ENCODE measurements at regions not wholly inside any gene's neighbourhood (a gene's known extent, or its start where the extent isn't known, plus 50 kb on each side); places are given as distances from the start of the nearest gene placed in this dataset.
A peak's percentile ranks its signal among the peaks of the same experiment; 100 is the strongest.

GRCh38 chr3:132788301-132788671 lies 66.1 kb upstream of the NPHP3 start:
- no peak for TF ChIP-seq EZH2 (IDR thresholded peaks at IDR 0.05; ENCODE audit: low read length, unreplicated experiment)
- no peak for TF ChIP-seq CTCF (conservative IDR thresholded peaks at IDR 0.05; ENCODE audit: low read depth, low read length)
- no peak for TF ChIP-seq EZH2phosphoT487 (IDR thresholded peaks at IDR 0.05; ENCODE audit: borderline replicate concordance, low read length)
- ATAC-seq = no peak
- peaks cover 19% of the 10 kb centered on the region; the same call in 1 of the 2 replicates for H3K27me3 ChIP-seq (ENCODE audit: low read length)
- H3K27ac ChIP-seq (ENCODE audit: low read length) = no peak overlapping the region
- H3K4me2 ChIP-seq (ENCODE audit: low read length) = no peak overlapping the region
- no TSS peak for BruUV-seq (replicated peaks)
- H3K4me3 ChIP-seq (ENCODE audit: low read length) = no peak overlapping the region
- H3K9me3 ChIP-seq (ENCODE audit: low read length) = no peaks in the 10 kb centered on the region
- no peaks in the 10 kb centered on the region for H3F3A ChIP-seq (ENCODE audit: low read length, unreplicated experiment)
- no peaks in the 10 kb centered on the region for H4K20me1 ChIP-seq (ENCODE audit: low read length)
- ChIA-PET POLR2A (ENCODE audit: unreplicated experiment) (no interaction called here), CTCF (no interaction called here)
- no peak overlapping the region for H3K9ac ChIP-seq (ENCODE audit: low read length)
- no peaks in the 10 kb centered on the region for H3K79me2 ChIP-seq (ENCODE audit: low read length)
- no peaks in the 10 kb centered on the region for H3K4me1 ChIP-seq (ENCODE audit: insufficient read depth, low read length)
- H3K9me2 ChIP-seq (replicated peaks; ENCODE audit: low read length) = no peaks in the 10 kb centered on the region
- no peak overlapping the region for H2AFZ ChIP-seq (ENCODE audit: low read length)
- no peaks in the 10 kb centered on the region for H3K36me3 ChIP-seq (ENCODE audit: low read depth, low read length)
- peak; percentile 4 for DNase-seq
- intact Hi-C loops (cut with micrococcal nuclease) = no loop called here

GRCh38 chr3:132787616-132788300 lies 65.5 kb upstream of the NPHP3 start:
- intact Hi-C loops (cut with micrococcal nuclease) = no loop called here
- Histone ChIP-seq H3K9ac (ENCODE audit: low read length) (no peak overlapping the region), H3K9me3 (ENCODE audit: low read length) (no peaks in the 10 kb centered on the region), H3K27me3 (ENCODE audit: low read length) (peaks cover 24% of the 10 kb centered on the region; the same call in 1 of the 2 replicates), H2AFZ (ENCODE audit: low read length) (no peak overlapping the region), H3F3A (ENCODE audit: low read length, unreplicated experiment) (no peaks in the 10 kb centered on the region), H3K4me1 (ENCODE audit: insufficient read depth, low read length) (no peaks in the 10 kb centered on the region), H3K4me3 (ENCODE audit: low read length) (no peak overlapping the region), H3K9me2 (replicated peaks; ENCODE audit: low read length) (no peaks in the 10 kb centered on the region), H3K79me2 (ENCODE audit: low read length) (no peaks in the 10 kb centered on the region), H3K27ac (ENCODE audit: low read length) (no peak overlapping the region), H3K4me2 (ENCODE audit: low read length) (no peak overlapping the region), H4K20me1 (ENCODE audit: low read length) (no peaks in the 10 kb centered on the region), H3K36me3 (ENCODE audit: low read depth, low read length) (no peaks in the 10 kb centered on the region)
- no peak for DNase-seq
- ATAC-seq = no peak
- TF ChIP-seq EZH2phosphoT487 (IDR thresholded peaks at IDR 0.05; ENCODE audit: borderline replicate concordance, low read length) (no peak), EZH2 (IDR thresholded peaks at IDR 0.05; ENCODE audit: low read length, unreplicated experiment) (no peak), CTCF (conservative IDR thresholded peaks at IDR 0.05; ENCODE audit: low read depth, low read length) (no peak)
- CTCF ChIA-PET = no interaction called here
- POLR2A ChIA-PET (ENCODE audit: unreplicated experiment) = no interaction called here
- no TSS peak for BruUV-seq (replicated peaks)

DNA sequence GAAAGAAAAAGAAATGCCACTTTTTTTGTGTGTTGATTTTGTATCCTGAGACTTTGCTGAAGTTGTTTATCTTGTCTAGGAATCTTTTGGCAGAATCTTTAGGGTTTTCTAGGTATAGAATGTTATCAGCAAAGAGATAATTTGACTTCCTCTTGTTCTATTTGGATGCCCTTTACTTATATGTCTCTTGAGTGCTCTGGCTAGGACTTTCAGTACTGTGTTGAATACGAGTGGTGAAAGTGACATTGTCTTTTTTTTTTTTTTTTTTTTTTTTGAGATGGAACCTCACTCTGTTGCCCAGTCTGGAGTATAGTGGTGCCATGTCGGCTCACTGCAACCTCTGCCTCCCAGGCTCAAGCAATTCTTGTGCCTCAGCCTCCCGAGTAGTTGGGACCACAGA lies 64.7 kb upstream of the NPHP3 start:
- H3K4me2 ChIP-seq (ENCODE audit: low read length) = no peak overlapping the region
- DNase-seq (no peak), ATAC-seq (no peak)
- H3K27ac ChIP-seq (ENCODE audit: low read length) = no peak overlapping the region
- no peaks in the 10 kb centered on the region for H4K20me1 ChIP-seq (ENCODE audit: low read length)
- BruUV-seq (replicated peaks) = no TSS peak
- no peaks in the 10 kb centered on the region for H3K9me3 ChIP-seq (ENCODE audit: low read length)
- POLR2A ChIA-PET (ENCODE audit: unreplicated experiment) = no interaction called here
- no peaks in the 10 kb centered on the region for H3F3A ChIP-seq (ENCODE audit: low read length, unreplicated experiment)
- CTCF ChIA-PET = no interaction called here
- H3K9me2 ChIP-seq (replicated peaks; ENCODE audit: low read length) = no peaks in the 10 kb centered on the region
- no peaks in the 10 kb centered on the region for H3K36me3 ChIP-seq (ENCODE audit: low read depth, low read length)
- no peak overlapping the region for H2AFZ ChIP-seq (ENCODE audit: low read length)
- no peaks in the 10 kb centered on the region for H3K4me1 ChIP-seq (ENCODE audit: insufficient read depth, low read length)
- peaks cover 31% of the 10 kb centered on the region; the same call in 1 of the 2 replicates for H3K27me3 ChIP-seq (ENCODE audit: low read length)
- H3K9ac ChIP-seq (ENCODE audit: low read length) = no peak overlapping the region
- no peak overlapping the region for H3K4me3 ChIP-seq (ENCODE audit: low read length)
- intact Hi-C loops (cut with micrococcal nuclease) = no loop called here
- TF ChIP-seq EZH2 (IDR thresholded peaks at IDR 0.05; ENCODE audit: low read length, unreplicated experiment) (no peak), EZH2phosphoT487 (IDR thresholded peaks at IDR 0.05; ENCODE audit: borderline replicate concordance, low read length) (no peak), CTCF (conservative IDR thresholded peaks at IDR 0.05; ENCODE audit: low read depth, low read length) (no peak)
- H3K79me2 ChIP-seq (ENCODE audit: low read length) = no peaks in the 10 kb centered on the region
